Dendritic cell treated with granulocyte-macrophage colony-stimulating factor and Interleukin-4, amounts not matched to agents 40 ng/mL and 50 ng/mL, for 4 days (primary cell): ENCODE measurements at regions not wholly inside any gene's neighbourhood (a gene's known extent, or its start where the extent isn't known, plus 50 kb on each side); places are given as distances from the start of the nearest gene placed in this dataset.

ENCODE experiments used
- H3K27ac Mint-ChIP-seq: one replicate; pipeline ENCODE4 v1.8.0; 2022; ENCODE audit warnings: mild to moderate bottlenecking, mixed read lengths
- H3K27me3 Mint-ChIP-seq: one replicate; pipeline ENCODE4 v1.8.0; 2022; ENCODE audit warnings: mild to moderate bottlenecking, mixed read lengths
- H3K36me3 Mint-ChIP-seq: one replicate; pipeline ENCODE4 v1.8.0; 2022; ENCODE audit warnings: low read depth, mixed read lengths
- H3K4me1 Mint-ChIP-seq: one replicate; pipeline ENCODE4 v1.8.0; 2022; ENCODE audit warnings: low read depth, mixed read lengths
- H3K4me3 Mint-ChIP-seq: one replicate; pipeline ENCODE4 v1.8.0; 2022; ENCODE audit warnings: mild to moderate bottlenecking, moderate library complexity, mixed read lengths
- H3K9me3 Mint-ChIP-seq: one replicate; pipeline ENCODE4 v1.8.0; 2022; ENCODE audit warnings: mixed read lengths
- intact Hi-C: fragments of 100-400 bp; cut with micrococcal nuclease; formaldehyde crosslinking; loops from one replicate; pipeline ENCODE4 v1.15.0; 2022

GRCh38 chr9:75616841-75617566 is 273.5 kb upstream of the PCSK5 start:
- Mint-ChIP-seq H3K4me1 (no peaks in the 10 kb centered on the region), H3K36me3 (no peaks in the 10 kb centered on the region), H3K27ac (no peak overlapping the region), H3K27me3 (peaks cover 12% of the 10 kb centered on the region), H3K4me3 (no peak overlapping the region), H3K9me3 (peaks cover 6% of the 10 kb centered on the region)
- intact Hi-C loops: no loop called here

GRCh38 chr9:75623462-75623861 is 267.0 kb upstream of the PCSK5 start:
- intact Hi-C loops: no loop called here
- peak overlapping the region; percentile 55 for H3K27ac Mint-ChIP-seq
- H3K9me3 Mint-ChIP-seq: peaks cover 26% of the 10 kb centered on the region
- peaks cover 25% of the 10 kb centered on the region for H3K4me1 Mint-ChIP-seq
- H3K36me3 Mint-ChIP-seq: no peaks in the 10 kb centered on the region
- H3K27me3 Mint-ChIP-seq: peaks cover 3% of the 10 kb centered on the region
- no peak overlapping the region for H3K4me3 Mint-ChIP-seq

- Mint-ChIP-seq H3K27me3 (peaks cover 3% of the 10 kb centered on the region), H3K9me3 (peaks cover 21% of the 10 kb centered on the region), H3K36me3 (no peaks in the 10 kb centered on the region), H3K4me1 (peaks cover 25% of the 10 kb centered on the region), H3K4me3 (no peak overlapping the region), H3K27ac (peak overlapping the region; percentile 17)
- intact Hi-C loops: no loop called here
These were observed 265.5 kb upstream of the PCSK5 start for GRCh38 chr9:75624998-75625397.

- H3K27me3 Mint-ChIP-seq: no peaks in the 10 kb centered on the region
- intact Hi-C loops: no loop called here
These were observed 263.6 kb upstream of the PCSK5 start for GRCh38 chr9:75626860-75627259.

GRCh38 chr9:75628952-75629351 is 261.5 kb upstream of the PCSK5 start:
- Mint-ChIP-seq H3K27me3 (no peaks in the 10 kb centered on the region), H3K27ac (no peak overlapping the region), H3K36me3 (no peaks in the 10 kb centered on the region), H3K9me3 (peaks cover 13% of the 10 kb centered on the region), H3K4me1 (peaks cover 26% of the 10 kb centered on the region), H3K4me3 (no peak overlapping the region)
- intact Hi-C loops: no loop called here

More at GRCh38 chr9:75626860-75627259, 263.6 kb upstream of the PCSK5 start:
- H3K4me3 Mint-ChIP-seq: no peak overlapping the region
- H3K27ac Mint-ChIP-seq: no peak overlapping the region
- H3K4me1 Mint-ChIP-seq: peaks cover 25% of the 10 kb centered on the region
- no peaks in the 10 kb centered on the region for H3K36me3 Mint-ChIP-seq
- peaks cover 21% of the 10 kb centered on the region for H3K9me3 Mint-ChIP-seq

GRCh38 chr9:75633451-75634057 is 256.9 kb upstream of the PCSK5 start:
- Mint-ChIP-seq H3K27ac (no peak overlapping the region), H3K36me3 (no peaks in the 10 kb centered on the region), H3K4me1 (peaks cover 6% of the 10 kb centered on the region), H3K4me3 (no peak overlapping the region), H3K27me3 (peaks cover 2% of the 10 kb centered on the region), H3K9me3 (no peaks in the 10 kb centered on the region)
- intact Hi-C loops: no loop called here

- no peaks in the 10 kb centered on the region for H3K9me3 Mint-ChIP-seq
- H3K36me3 Mint-ChIP-seq: no peaks in the 10 kb centered on the region
- H3K4me1 Mint-ChIP-seq: peaks cover 6% of the 10 kb centered on the region
- peaks cover 2% of the 10 kb centered on the region for H3K27me3 Mint-ChIP-seq
- intact Hi-C loops: no loop called here
- no peak overlapping the region for H3K27ac Mint-ChIP-seq
- H3K4me3 Mint-ChIP-seq: no peak overlapping the region
These were observed 253.9 kb upstream of the PCSK5 start for GRCh38 chr9:75636427-75637045.

GRCh38 chr9:75639971-75640610 is 250.4 kb upstream of the PCSK5 start:
- Mint-ChIP-seq H3K9me3 (no peaks in the 10 kb centered on the region), H3K4me3 (no peak overlapping the region), H3K4me1 (no peaks in the 10 kb centered on the region), H3K27ac (no peak overlapping the region), H3K27me3 (peaks cover 2% of the 10 kb centered on the region), H3K36me3 (no peaks in the 10 kb centered on the region)
- intact Hi-C loops: no loop called here

- H3K27me3 Mint-ChIP-seq: no peaks in the 10 kb centered on the region
- no peak overlapping the region for H3K27ac Mint-ChIP-seq
- H3K9me3 Mint-ChIP-seq: no peaks in the 10 kb centered on the region
- H3K4me1 Mint-ChIP-seq: no peaks in the 10 kb centered on the region
- no peaks in the 10 kb centered on the region for H3K36me3 Mint-ChIP-seq
- no peak overlapping the region for H3K4me3 Mint-ChIP-seq
- intact Hi-C loops: no loop called here
These were observed 248.0 kb upstream of the PCSK5 start for GRCh38 chr9:75642522-75642921.

- Mint-ChIP-seq H3K36me3 (no peaks in the 10 kb centered on the region), H3K27ac (no peak overlapping the region), H3K27me3 (no peaks in the 10 kb centered on the region), H3K4me3 (no peak overlapping the region), H3K4me1 (no peaks in the 10 kb centered on the region), H3K9me3 (no peaks in the 10 kb centered on the region)
- intact Hi-C loops: no loop called here
These were observed 245.8 kb upstream of the PCSK5 start for GRCh38 chr9:75644649-75645048.

- no peaks in the 10 kb centered on the region for H3K9me3 Mint-ChIP-seq
- H3K27ac Mint-ChIP-seq: no peak overlapping the region
- H3K4me3 Mint-ChIP-seq: no peak overlapping the region
- H3K36me3 Mint-ChIP-seq: no peaks in the 10 kb centered on the region
- no peaks in the 10 kb centered on the region for H3K4me1 Mint-ChIP-seq
- intact Hi-C loops: no loop called here
- peaks cover 1% of the 10 kb centered on the region for H3K27me3 Mint-ChIP-seq
These were observed 242.4 kb upstream of the PCSK5 start for GRCh38 chr9:75648034-75648433.

- Mint-ChIP-seq H3K36me3 (no peaks in the 10 kb centered on the region), H3K4me1 (no peaks in the 10 kb centered on the region), H3K27ac (no peak overlapping the region), H3K4me3 (no peak overlapping the region), H3K9me3 (no peaks in the 10 kb centered on the region), H3K27me3 (peaks cover 1% of the 10 kb centered on the region)
- intact Hi-C loops: no loop called here
These were observed 241.4 kb upstream of the PCSK5 start for GRCh38 chr9:75649060-75649459.

GRCh38 chr9:75651709-75652108 is 238.8 kb upstream of the PCSK5 start:
- H3K4me3 Mint-ChIP-seq: no peak overlapping the region
- no peaks in the 10 kb centered on the region for H3K36me3 Mint-ChIP-seq
- no peaks in the 10 kb centered on the region for H3K9me3 Mint-ChIP-seq
- no peak overlapping the region for H3K27ac Mint-ChIP-seq
- H3K4me1 Mint-ChIP-seq: no peaks in the 10 kb centered on the region
- intact Hi-C loops: no loop called here
- H3K27me3 Mint-ChIP-seq: peaks cover 1% of the 10 kb centered on the region

- no peak overlapping the region for H3K27ac Mint-ChIP-seq
- no peak overlapping the region for H3K4me3 Mint-ChIP-seq
- peaks cover 1% of the 10 kb centered on the region for H3K27me3 Mint-ChIP-seq
- H3K36me3 Mint-ChIP-seq: no peaks in the 10 kb centered on the region
- H3K4me1 Mint-ChIP-seq: no peaks in the 10 kb centered on the region
- intact Hi-C loops: no loop called here
- no peaks in the 10 kb centered on the region for H3K9me3 Mint-ChIP-seq
These were observed 237.1 kb upstream of the PCSK5 start for GRCh38 chr9:75653335-75653734.
